ENCODE measurements at regions not wholly inside any gene's neighbourhood (a gene's known extent, or its start where the extent isn't known, plus 50 kb on each side); places are given as distances from the start of the nearest gene placed in this dataset.

DNA sequence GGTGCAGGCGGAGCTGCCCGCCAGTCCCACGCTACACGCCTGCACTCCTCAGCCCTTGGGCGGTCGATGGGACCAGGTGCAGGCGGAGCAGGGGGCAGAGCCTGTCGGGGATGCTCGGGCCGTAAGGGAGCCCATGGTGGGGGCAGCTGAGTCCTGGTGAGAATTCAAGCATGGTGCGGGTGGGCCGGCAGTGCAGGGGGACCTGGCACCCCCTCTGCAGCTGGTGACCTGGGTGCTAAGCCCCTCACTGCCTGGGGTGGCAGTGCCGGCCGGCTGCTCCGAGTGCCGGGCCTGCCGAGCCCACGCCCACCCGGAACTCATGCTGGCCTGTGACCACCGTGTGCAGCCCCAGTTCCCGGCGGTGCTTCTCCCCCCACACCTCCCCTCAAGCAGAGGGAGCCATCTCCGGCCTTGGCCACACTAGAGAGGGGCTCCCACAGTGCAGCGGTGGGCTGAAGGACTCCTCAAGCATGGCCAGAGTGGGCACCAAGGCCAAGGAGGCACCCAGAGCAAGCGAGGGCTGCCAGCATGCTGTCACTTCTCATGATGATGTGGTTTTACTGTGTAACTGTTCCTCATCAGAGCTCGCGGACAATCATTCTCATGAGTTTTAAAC, 228.9 kb upstream of the CDH9 start:
- intact Hi-C loops (cut with DNase I), result no loop called here
- 95 to 99% (median 97%) methylated on average over 22 to 27 of the region's 27 CpGs for WGBS, 3 donors

DNA sequence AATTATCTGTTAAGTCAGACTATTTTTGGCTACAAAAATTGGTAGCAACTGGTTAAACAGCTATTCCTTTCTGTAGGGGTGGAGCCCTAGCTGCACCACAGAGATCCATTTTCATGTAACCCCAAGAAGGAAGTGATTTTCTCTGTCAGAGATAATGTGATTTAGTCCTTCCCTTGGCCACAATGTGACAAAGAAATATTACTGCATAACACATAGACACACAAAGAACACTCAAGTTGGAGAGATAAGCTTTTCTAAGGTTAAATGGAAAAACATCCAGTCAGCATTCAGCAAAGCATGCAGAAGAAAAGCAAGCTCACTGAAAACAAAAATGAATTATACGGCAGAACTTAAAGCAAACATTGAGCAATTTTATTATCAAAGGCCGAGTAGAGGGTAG, 227.8 kb upstream of the CDH9 start:
- H3K4me1 ChIP-seq (ENCODE audit: insufficient read depth), result no peaks in the 10 kb centered on the region
- 5 to 11% (median 6%) methylated on average over 2 of the region's 2 CpGs for WGBS, 3 donors
- TF ChIP-seq EP300 (IDR thresholded peaks at IDR 0.05), result no peak
- TF ChIP-seq POLR2A (IDR thresholded peaks at IDR 0.05), result no peak
- TF ChIP-seq, protein P1, sequence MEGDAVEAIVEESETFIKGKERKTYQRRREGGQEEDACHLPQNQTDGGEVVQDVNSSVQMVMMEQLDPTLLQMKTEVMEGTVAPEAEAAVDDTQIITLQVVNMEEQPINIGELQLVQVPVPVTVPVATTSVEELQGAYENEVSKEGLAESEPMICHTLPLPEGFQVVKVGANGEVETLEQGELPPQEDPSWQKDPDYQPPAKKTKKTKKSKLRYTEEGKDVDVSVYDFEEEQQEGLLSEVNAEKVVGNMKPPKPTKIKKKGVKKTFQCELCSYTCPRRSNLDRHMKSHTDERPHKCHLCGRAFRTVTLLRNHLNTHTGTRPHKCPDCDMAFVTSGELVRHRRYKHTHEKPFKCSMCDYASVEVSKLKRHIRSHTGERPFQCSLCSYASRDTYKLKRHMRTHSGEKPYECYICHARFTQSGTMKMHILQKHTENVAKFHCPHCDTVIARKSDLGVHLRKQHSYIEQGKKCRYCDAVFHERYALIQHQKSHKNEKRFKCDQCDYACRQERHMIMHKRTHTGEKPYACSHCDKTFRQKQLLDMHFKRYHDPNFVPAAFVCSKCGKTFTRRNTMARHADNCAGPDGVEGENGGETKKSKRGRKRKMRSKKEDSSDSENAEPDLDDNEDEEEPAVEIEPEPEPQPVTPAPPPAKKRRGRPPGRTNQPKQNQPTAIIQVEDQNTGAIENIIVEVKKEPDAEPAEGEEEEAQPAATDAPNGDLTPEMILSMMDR (IDR thresholded peaks at IDR 0.05), result no peak
- H3K4me3 ChIP-seq, result no peak overlapping the region
- H3K27ac ChIP-seq, result no peak overlapping the region
- H3K9me3 ChIP-seq, result no peaks in the 10 kb centered on the region
- no peaks in the 10 kb centered on the region for H3K36me3 ChIP-seq
- no peaks in the 10 kb centered on the region for H3K27me3 ChIP-seq
- DNase-seq, result no peak
- intact Hi-C loops (cut with DNase I), result no loop called here

More for the DNA sequence above, 228.9 kb upstream of the CDH9 start:
- Histone ChIP-seq H3K4me3 (no peak overlapping the region), H3K36me3 (no peaks in the 10 kb centered on the region), H3K9me3 (no peaks in the 10 kb centered on the region), H3K27ac (no peak overlapping the region), H3K4me1 (ENCODE audit: insufficient read depth) (no peaks in the 10 kb centered on the region), H3K27me3 (no peaks in the 10 kb centered on the region)
- no peak for TF ChIP-seq EP300 (IDR thresholded peaks at IDR 0.05)
- TF ChIP-seq POLR2A (IDR thresholded peaks at IDR 0.05), result no peak
- TF ChIP-seq, protein P1 (IDR thresholded peaks at IDR 0.05), result no peak
- DNase-seq, result no peak

DNA sequence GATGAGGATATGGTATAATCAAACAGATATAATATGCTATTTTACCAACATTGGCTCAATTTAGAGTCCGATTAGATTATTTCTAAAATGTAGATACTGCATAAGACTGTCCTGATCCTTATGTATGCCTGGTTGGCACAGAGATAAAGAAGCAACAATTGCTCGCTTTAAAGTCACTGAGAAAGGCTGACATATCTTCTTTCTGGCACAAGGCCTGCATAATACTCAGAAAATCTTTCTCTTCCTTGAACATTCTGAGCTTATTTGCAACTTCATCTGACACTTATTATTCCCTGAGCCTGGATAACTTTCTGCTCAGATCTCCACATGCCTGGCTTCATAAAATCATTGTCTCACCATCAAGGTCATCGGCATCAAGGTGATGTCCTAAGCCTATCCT, 219.3 kb upstream of the CDH9 start:
- WGBS, 3 donors, result 69 to 78% (median 75%) methylated on average over 3 of the region's 3 CpGs
- TF ChIP-seq, protein P1 (IDR thresholded peaks at IDR 0.05), result no peak
- Histone ChIP-seq H3K4me3 (no peak overlapping the region), H3K9me3 (no peaks in the 10 kb centered on the region), H3K27ac (no peak overlapping the region), H3K4me1 (ENCODE audit: insufficient read depth) (no peaks in the 10 kb centered on the region), H3K36me3 (no peaks in the 10 kb centered on the region), H3K27me3 (no peaks in the 10 kb centered on the region)
- intact Hi-C loops (cut with DNase I), result no loop called here
- no peak for DNase-seq

DNA sequence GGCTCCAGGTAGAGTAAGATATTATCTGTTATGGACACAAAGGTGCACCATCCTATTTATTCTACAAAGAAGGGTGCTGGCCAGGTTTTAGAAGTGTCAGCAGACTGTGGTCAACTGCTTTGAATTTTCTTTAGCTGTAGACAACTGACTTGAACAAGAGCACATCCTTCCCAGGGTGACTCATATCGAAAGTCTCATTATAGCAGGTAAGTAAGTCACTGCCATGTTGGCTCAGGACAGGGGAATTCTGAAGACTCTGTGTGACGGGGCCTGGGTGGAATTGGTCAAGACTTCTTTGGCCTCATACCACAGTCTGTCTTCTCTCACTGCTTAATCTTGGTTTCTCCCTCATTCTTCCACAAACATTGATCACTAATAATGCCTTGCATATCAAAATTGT, 214.5 kb upstream of the CDH9 start:
- WGBS, 3 donors, result 73 to 85% (median 79%) methylated on average over 2 of the region's 2 CpGs
- Histone ChIP-seq H3K36me3 (no peaks in the 10 kb centered on the region), H3K4me3 (no peak overlapping the region), H3K27me3 (no peaks in the 10 kb centered on the region), H3K9me3 (no peaks in the 10 kb centered on the region), H3K27ac (no peak overlapping the region), H3K4me1 (ENCODE audit: insufficient read depth) (no peaks in the 10 kb centered on the region)
- TF ChIP-seq, protein P1 (IDR thresholded peaks at IDR 0.05), result no peak
- TF ChIP-seq POLR2A (IDR thresholded peaks at IDR 0.05) (no peak), EP300 (IDR thresholded peaks at IDR 0.05) (no peak)
- DNase-seq, result no peak
- intact Hi-C loops (cut with DNase I), result no loop called here

Measured in ovary (tissue), 7 donors.